Neural cell (in vitro differentiated cells): ENCODE measurements at regions not wholly inside any gene's neighbourhood (a gene's known extent, or its start where the extent isn't known, plus 50 kb on each side); places are given as distances from the start of the nearest gene placed in this dataset.

Experiments used
- H2AFZ ChIP-seq: fragments of 200-600, 300-800 bp; sonication (generic), shearing (Covaris generic); 2 replicates; pipeline ENCODE4 v1.6.0; 2014; ENCODE audit warnings: low read depth, mild to moderate bottlenecking, antibody characterized with exemption, low read length, moderate library complexity
- H3F3A ChIP-seq: fragments of 200-600 bp; shearing (Covaris generic); 2 replicates; pipeline ENCODE4 v1.6.1; 2016; ENCODE audit warnings: mild to moderate bottlenecking, moderate library complexity, mixed read lengths, antibody characterized with exemption, low read length; ENCODE audit not compliant: insufficient read depth, poor library complexity, severe bottlenecking
- H3K27ac ChIP-seq: fragments of 200-600, 300-800 bp; sonication (generic), shearing (Covaris generic); 2 replicates; pipeline ENCODE4 v1.5.1; 2014; ENCODE audit warnings: mild to moderate bottlenecking, low read length, moderate library complexity
- H3K27me3 ChIP-seq: fragments of 300-800, 200-600 bp; sonication (generic), shearing (Covaris generic); 2 replicates; pipeline ENCODE4 v1.6.0; 2014; ENCODE audit warnings: mild to moderate bottlenecking, low read depth, low read length, moderate library complexity; ENCODE audit not compliant: insufficient read depth
- H3K36me3 ChIP-seq: fragments of 300-800, 200-600 bp; sonication (generic), shearing (Covaris generic); 2 replicates; pipeline ENCODE4 v1.5.1; 2014; ENCODE audit warnings: mild to moderate bottlenecking, antibody characterized with exemption, low read length, moderate library complexity; ENCODE audit not compliant: insufficient read depth
- H3K4me2 ChIP-seq: fragments of 300-800, 200-600 bp; sonication (generic), shearing (Covaris generic); 2 replicates; pipeline ENCODE4 v1.6.0; 2014; ENCODE audit warnings: mild to moderate bottlenecking, low read length
- H3K4me3 ChIP-seq: fragments of 300-800, 200-600 bp; sonication (generic), shearing (Covaris generic); 2 replicates; pipeline ENCODE4 v1.5.1; 2014; ENCODE audit warnings: mild to moderate bottlenecking, low read length, moderate library complexity
- H3K79me2 ChIP-seq: fragments of 200-600 bp; shearing (Covaris generic); replicated peaks from 2 replicates; pipeline ENCODE4 v1.6.0; 2014; ENCODE audit warnings: mild to moderate bottlenecking, low read length, moderate library complexity; ENCODE audit not compliant: insufficient read depth
- H3K9ac ChIP-seq: fragments of 300-800, 200-600 bp; sonication (generic), shearing (Covaris generic); 2 replicates; pipeline ENCODE4 v1.6.1; 2016; ENCODE audit warnings: mild to moderate bottlenecking, low read length, mixed read lengths
- H3K9me2 ChIP-seq: fragments of 200-600 bp; shearing (Covaris generic); 2 replicates; pipeline ENCODE4 v1.6.1; 2016; ENCODE audit warnings: mild to moderate bottlenecking, low read length, mixed read lengths; ENCODE audit not compliant: insufficient read depth
- H3K9me3 ChIP-seq: fragments of 200-600, 300-800 bp; sonication (generic), shearing (Covaris generic); 2 replicates; pipeline ENCODE4 v1.6.1; 2016; ENCODE audit warnings: mild to moderate bottlenecking, mixed run types, low read length, moderate library complexity, mixed read lengths
- H4K20me1 ChIP-seq: fragments of 200-600 bp; shearing (Covaris generic); 2 replicates; pipeline ENCODE4 v1.6.1; 2016; ENCODE audit warnings: mild to moderate bottlenecking, mixed run types; ENCODE audit not compliant: insufficient read depth
- CTCF ChIP-seq: fragments of 450-650 bp; IDR thresholded peaks from 2 replicates; pipeline ENCODE4 v1.5.1; 2014; ENCODE audit warnings: antibody characterized with exemption, mild to moderate bottlenecking, moderate library complexity; ENCODE audit not compliant: poor library complexity, severe bottlenecking
- EP300 ChIP-seq: fragments of 450-650 bp; conservative IDR thresholded peaks from 2 replicates; pipeline ENCODE4 v1.6.1; 2014; ENCODE audit warnings: antibody characterized with exemption, mild to moderate bottlenecking, moderate library complexity; ENCODE audit not compliant: poor library complexity, severe bottlenecking
- EZH2 ChIP-seq: fragments of 200-600, 300-800 bp; shearing (Covaris generic), sonication (generic); IDR thresholded peaks from 2 replicates; pipeline ENCODE4 v1.6.1; 2014; ENCODE audit warnings: antibody characterized with exemption, low read length, borderline replicate concordance, mild to moderate bottlenecking; ENCODE audit not compliant: insufficient read depth, poor library complexity, severe bottlenecking
- MXI1 ChIP-seq: fragments of 450-650 bp; conservative IDR thresholded peaks from 2 replicates; pipeline ENCODE4 v1.6.1; 2014; ENCODE audit warnings: antibody characterized with exemption, mild to moderate bottlenecking; ENCODE audit not compliant: poor library complexity, severe bottlenecking
- POLR2AphosphoS5 ChIP-seq: IDR thresholded peaks from 2 replicates; pipeline ENCODE4 v1.6.1; 2012
- RAD21 ChIP-seq: fragments of 450-650 bp; conservative IDR thresholded peaks from 2 replicates; pipeline ENCODE4 v1.6.1; 2014; ENCODE audit warnings: antibody characterized with exemption, mild to moderate bottlenecking, moderate library complexity
- REST ChIP-seq: IDR thresholded peaks from 2 replicates; pipeline ENCODE4 v1.6.1; 2012; ENCODE audit warnings: borderline replicate concordance
- SMC3 ChIP-seq: fragments of 450-650 bp; conservative IDR thresholded peaks from 2 replicates; pipeline ENCODE4 v1.6.1; 2014; ENCODE audit warnings: antibody characterized with exemption, mild to moderate bottlenecking, moderate library complexity; ENCODE audit not compliant: poor library complexity
- TAF1 ChIP-seq: IDR thresholded peaks from 2 replicates; pipeline ENCODE4 v1.6.1; 2012; ENCODE audit warnings: low read depth

GRCh38 chr2:226464380-226464779, 335.2 kb downstream of the IRS1 start:
- Histone ChIP-seq H3K27me3 (no peaks in the 10 kb centered on the region), H3K4me2 (no peak overlapping the region), H3K4me3 (no peak overlapping the region), H3K79me2 (no peaks in the 10 kb centered on the region), H3F3A (no peaks in the 10 kb centered on the region), H3K9me2 (no peaks in the 10 kb centered on the region), H3K9me3 (no peaks in the 10 kb centered on the region), H3K27ac (no peak overlapping the region), H3K9ac (no peak overlapping the region), H2AFZ (no peak overlapping the region), H4K20me1 (no peaks in the 10 kb centered on the region), H3K36me3 (no peaks in the 10 kb centered on the region)
- no peak for TF ChIP-seq SMC3
- TF ChIP-seq POLR2AphosphoS5, result no peak
- no peak for TF ChIP-seq REST
- TF ChIP-seq MXI1, result no peak
- TF ChIP-seq RAD21, result no peak
- no peak for TF ChIP-seq CTCF
- no peak for TF ChIP-seq EP300
- TF ChIP-seq TAF1, result no peak
- no peak for TF ChIP-seq EZH2

GRCh38 chr2:226463154-226463553, 336.5 kb downstream of the IRS1 start:
- H3K9me2 ChIP-seq, result no peaks in the 10 kb centered on the region
- TF ChIP-seq EZH2, result no peak
- no peak for TF ChIP-seq SMC3
- TF ChIP-seq EP300, result no peak
- TF ChIP-seq POLR2AphosphoS5, result no peak
- no peak for TF ChIP-seq MXI1
- TF ChIP-seq REST, result no peak
- no peak for TF ChIP-seq TAF1
- TF ChIP-seq CTCF, result no peak
- no peak for TF ChIP-seq RAD21
- H3K79me2 ChIP-seq, result no peaks in the 10 kb centered on the region
- no peaks in the 10 kb centered on the region for H3K36me3 ChIP-seq
- no peak overlapping the region for H3K4me2 ChIP-seq
- no peak overlapping the region for H3K9ac ChIP-seq
- no peaks in the 10 kb centered on the region for H3K27me3 ChIP-seq
- H3K27ac ChIP-seq, result no peak overlapping the region
- H4K20me1 ChIP-seq, result no peaks in the 10 kb centered on the region
- H3K9me3 ChIP-seq, result no peaks in the 10 kb centered on the region
- no peak overlapping the region for H3K4me3 ChIP-seq
- no peaks in the 10 kb centered on the region for H3F3A ChIP-seq
- H2AFZ ChIP-seq, result no peak overlapping the region
